GM19467 (cell line): ENCODE measurements at regions not wholly inside any gene's neighbourhood (a gene's known extent, or its start where the extent isn't known, plus 50 kb on each side); places are given as distances from the start of the nearest gene placed in this dataset.
"Not testable (repeated sequence)": the region's sequence is repeated elsewhere in the genome, so short reads cannot be mapped to it uniquely, and the experiment has no call there.

Experiments
- ATAC-seq: cut with Tn5 transposase; IDR thresholded peaks from one replicate; pipeline ENCODE4 v1.9.1; 2021; ENCODE audit warnings: mild to moderate bottlenecking, moderate library complexity; ENCODE audit not compliant: unreplicated experiment

- no peak for ATAC-seq
These were observed 471.2 kb downstream of the ATP23 start for GRCh38 chr12:58412461-58413060.

GRCh38 chr12:58413794-58414193, 472.4 kb downstream of the ATP23 start:
- ATAC-seq = no peak

GRCh38 chr12:58414398-58414871, 473.1 kb downstream of the ATP23 start:
- no peak for ATAC-seq

- no peak for ATAC-seq
These were observed 474.3 kb downstream of the ATP23 start for GRCh38 chr12:58415716-58416115.

GRCh38 chr12:58416236-58416635, 474.9 kb downstream of the ATP23 start:
- ATAC-seq = no peak

GRCh38 chr12:58419196-58419760, 477.9 kb downstream of the ATP23 start:
- no peak for ATAC-seq

GRCh38 chr12:58419905-58420304, 478.5 kb downstream of the ATP23 start:
- no peak for ATAC-seq

GRCh38 chr12:58420503-58420902, 479.1 kb downstream of the ATP23 start:
- ATAC-seq = no peak

- ATAC-seq = no peak
These were observed 480.6 kb downstream of the ATP23 start for GRCh38 chr12:58421990-58422389.

GRCh38 chr12:58424735-58425392, 483.5 kb downstream of the ATP23 start:
- peak; percentile 26 for ATAC-seq

GRCh38 chr12:58425481-58426392, 484.4 kb downstream of the ATP23 start:
- peak; percentile 89 for ATAC-seq

- ATAC-seq = not testable (repeated sequence)
These were observed 485.1 kb downstream of the ATP23 start for GRCh38 chr12:58426437-58426836.

GRCh38 chr12:58433959-58434358, 486.3 kb downstream of the LRIG3 start:
- no peak for ATAC-seq

- no peak for ATAC-seq
These were observed 485.6 kb downstream of the LRIG3 start for GRCh38 chr12:58434726-58435125.

- no peak for ATAC-seq
These were observed 484.7 kb downstream of the LRIG3 start for GRCh38 chr12:58435647-58436046.

- no peak for ATAC-seq
These were observed 478.8 kb downstream of the LRIG3 start for GRCh38 chr12:58441483-58441882.

GRCh38 chr12:58443273-58443980, 476.9 kb downstream of the LRIG3 start:
- no peak for ATAC-seq

- no peak for ATAC-seq
These were observed 476.3 kb downstream of the LRIG3 start for GRCh38 chr12:58443981-58444371.

GRCh38 chr12:58450868-58451482, 469.3 kb downstream of the LRIG3 start:
- no peak for ATAC-seq

GRCh38 chr12:58452546-58452945, 467.8 kb downstream of the LRIG3 start:
- ATAC-seq = no peak
